Stimulated activated CD4-positive, alpha-beta T cell treated with anti-CD3 and anti-CD28 coated beads, Interleukin-2, amount 100 ng/mL, for 4 hours (primary cell): ENCODE measurements at regions not wholly inside any gene's neighbourhood (a gene's known extent, or its start where the extent isn't known, plus 50 kb on each side); places are given as distances from the start of the nearest gene placed in this dataset.

Source experiments
- DNase-seq: peaks from one replicate; pipeline ENCODE4 v3.0.0-alpha.2; 2020; ENCODE audit warnings: low read depth

- no peak for DNase-seq
These were observed 304.7 kb downstream of the ZEB2 start for GRCh38 chr2:144215207-144215606.

- DNase-seq, result no peak
These were observed 306.1 kb downstream of the ZEB2 start for GRCh38 chr2:144213797-144214196.

GRCh38 chr2:144211826-144212225 is 308.1 kb downstream of the ZEB2 start:
- DNase-seq, result no peak

GRCh38 chr2:144211065-144211464 is 308.9 kb downstream of the ZEB2 start:
- no peak for DNase-seq

GRCh38 chr2:144210076-144210475 is 309.8 kb downstream of the ZEB2 start:
- no peak for DNase-seq

- no peak for DNase-seq
These were observed 311.0 kb downstream of the ZEB2 start for GRCh38 chr2:144208924-144209323.

GRCh38 chr2:144206019-144206418 is 313.9 kb downstream of the ZEB2 start:
- DNase-seq, result no peak

GRCh38 chr2:144201868-144202468 is 318.0 kb downstream of the ZEB2 start:
- no peak for DNase-seq

- no peak for DNase-seq
These were observed 318.8 kb downstream of the ZEB2 start for GRCh38 chr2:144201126-144201525.

GRCh38 chr2:144198116-144198515 is 321.8 kb downstream of the ZEB2 start:
- DNase-seq, result no peak

- no peak for DNase-seq
These were observed 325.4 kb downstream of the ZEB2 start for GRCh38 chr2:144194326-144195071.

- DNase-seq, result no peak
These were observed 328.9 kb downstream of the ZEB2 start for GRCh38 chr2:144190908-144191605.

GRCh38 chr2:144183727-144184126 is 336.2 kb downstream of the ZEB2 start:
- peak; percentile 63 for DNase-seq

- no peak for DNase-seq
These were observed 338.9 kb downstream of the ZEB2 start for GRCh38 chr2:144181001-144181400.

GRCh38 chr2:144180131-144180530 is 339.8 kb downstream of the ZEB2 start:
- no peak for DNase-seq

GRCh38 chr2:144170179-144170578 is 349.7 kb downstream of the ZEB2 start:
- DNase-seq, result no peak

GRCh38 chr2:144166743-144167142 is 353.2 kb downstream of the ZEB2 start:
- DNase-seq, result no peak

- DNase-seq, result no peak
These were observed 354.2 kb downstream of the ZEB2 start for GRCh38 chr2:144165599-144166250.

GRCh38 chr2:144163592-144163991 is 356.3 kb downstream of the ZEB2 start:
- no peak for DNase-seq

GRCh38 chr2:144162652-144163051 is 357.3 kb downstream of the ZEB2 start:
- DNase-seq, result peak; percentile 26

GRCh38 chr2:144161061-144161460 is 358.9 kb downstream of the ZEB2 start:
- no peak for DNase-seq

- DNase-seq, result no peak
These were observed 360.7 kb downstream of the ZEB2 start for GRCh38 chr2:144159240-144159639.

- no peak for DNase-seq
These were observed 361.8 kb downstream of the ZEB2 start for GRCh38 chr2:144158096-144158495.
